WERI-Rb-1 (cell line): ENCODE measurements at regions not wholly inside any gene's neighbourhood (a gene's known extent, or its start where the extent isn't known, plus 50 kb on each side); places are given as distances from the start of the nearest gene placed in this dataset.

Source experiments
- DNase-seq: peaks from one replicate; pipeline ENCODE4 v3.0.0-alpha.2; 2020
- H3K27ac ChIP-seq: fragments of 250-450 bp; sonication (Bioruptor Pico); 2 replicates; pipeline ENCODE4 v1.5.1; 2020; ENCODE audit warnings: mild to moderate bottlenecking, moderate library complexity
- H3K27me3 ChIP-seq: fragments of 250-450 bp; sonication (Bioruptor Pico); 2 replicates; pipeline ENCODE4 v1.5.1; 2021; ENCODE audit warnings: mild to moderate bottlenecking, low read depth, moderate library complexity; ENCODE audit not compliant: insufficient read depth, severe bottlenecking
- H3K36me3 ChIP-seq: fragments of 250-450 bp; sonication (Bioruptor Pico); 2 replicates; pipeline ENCODE4 v1.5.1; 2020; ENCODE audit warnings: mild to moderate bottlenecking, moderate library complexity
- H3K4me3 ChIP-seq: 2 replicates; pipeline ENCODE4 v1.5.1; 2011; ENCODE audit warnings: low read depth, mild to moderate bottlenecking, control low read depth, low read length
- H3K9me3 ChIP-seq: fragments of 250-450 bp; sonication (Bioruptor Pico); 2 replicates; pipeline ENCODE4 v1.5.1; 2021; ENCODE audit warnings: mild to moderate bottlenecking, moderate library complexity; ENCODE audit not compliant: severe bottlenecking
- CTCF ChIP-seq: IDR thresholded peaks from 2 replicates; pipeline ENCODE4 v1.5.1; 2011; ENCODE audit warnings: low read depth, mild to moderate bottlenecking, control low read depth, inconsistent platforms, low read length

GRCh38 chr13:87393358-87393757 is 277.8 kb upstream of the SLITRK5 start:
- no peak overlapping the region for H3K4me3 ChIP-seq
- H3K36me3 ChIP-seq, result no peaks in the 10 kb centered on the region
- TF ChIP-seq CTCF, result no peak
- DNase-seq, result no peak
- no peaks in the 10 kb centered on the region for H3K27me3 ChIP-seq
- H3K9me3 ChIP-seq, result no peaks in the 10 kb centered on the region
- no peak overlapping the region for H3K27ac ChIP-seq

GRCh38 chr13:87398047-87398446 is 273.1 kb upstream of the SLITRK5 start:
- H3K27me3 ChIP-seq, result no peaks in the 10 kb centered on the region
- no peak for DNase-seq

GRCh38 chr13:87403748-87404432 is 267.3 kb upstream of the SLITRK5 start:
- Histone ChIP-seq H3K9me3 (no peaks in the 10 kb centered on the region), H3K4me3 (no peak overlapping the region), H3K27me3 (no peaks in the 10 kb centered on the region), H3K27ac (no peak overlapping the region), H3K36me3 (no peaks in the 10 kb centered on the region)
- no peak for DNase-seq
- no peak for TF ChIP-seq CTCF

More at GRCh38 chr13:87398047-87398446, 273.1 kb upstream of the SLITRK5 start:
- Histone ChIP-seq H3K36me3 (no peaks in the 10 kb centered on the region), H3K4me3 (no peak overlapping the region), H3K9me3 (no peaks in the 10 kb centered on the region), H3K27ac (no peak overlapping the region)
- peak; percentile 28; the same call in 1 of the 2 replicates for TF ChIP-seq CTCF

- H3K36me3 ChIP-seq, result no peaks in the 10 kb centered on the region
- H3K27me3 ChIP-seq, result no peaks in the 10 kb centered on the region
- no peak overlapping the region for H3K27ac ChIP-seq
- no peak for TF ChIP-seq CTCF
- no peak for DNase-seq
- no peak overlapping the region for H3K4me3 ChIP-seq
- no peaks in the 10 kb centered on the region for H3K9me3 ChIP-seq
Observed at GRCh38 chr13:87426742-87427141, 244.4 kb upstream of the SLITRK5 start.

- DNase-seq, result no peak
- H3K4me3 ChIP-seq, result no peak overlapping the region
- no peaks in the 10 kb centered on the region for H3K9me3 ChIP-seq
- H3K36me3 ChIP-seq, result no peaks in the 10 kb centered on the region
- no peak for TF ChIP-seq CTCF
- no peaks in the 10 kb centered on the region for H3K27me3 ChIP-seq
- H3K27ac ChIP-seq, result no peak overlapping the region
Observed at GRCh38 chr13:87444135-87444534, 227.0 kb upstream of the SLITRK5 start.

GRCh38 chr13:87452281-87452680 is 218.9 kb upstream of the SLITRK5 start:
- no peak overlapping the region for H3K4me3 ChIP-seq
- H3K36me3 ChIP-seq, result no peaks in the 10 kb centered on the region
- no peaks in the 10 kb centered on the region for H3K27me3 ChIP-seq
- no peak for DNase-seq
- no peak for TF ChIP-seq CTCF
- no peak overlapping the region for H3K27ac ChIP-seq
- no peaks in the 10 kb centered on the region for H3K9me3 ChIP-seq
